ENCODE measurements at regions not wholly inside any gene's neighbourhood (a gene's known extent, or its start where the extent isn't known, plus 50 kb on each side); places are given as distances from the start of the nearest gene placed in this dataset.

GRCh38 chr9:82597241-82598203, 465.4 kb downstream of the RASEF start:
- TF ChIP-seq, protein P1, sequence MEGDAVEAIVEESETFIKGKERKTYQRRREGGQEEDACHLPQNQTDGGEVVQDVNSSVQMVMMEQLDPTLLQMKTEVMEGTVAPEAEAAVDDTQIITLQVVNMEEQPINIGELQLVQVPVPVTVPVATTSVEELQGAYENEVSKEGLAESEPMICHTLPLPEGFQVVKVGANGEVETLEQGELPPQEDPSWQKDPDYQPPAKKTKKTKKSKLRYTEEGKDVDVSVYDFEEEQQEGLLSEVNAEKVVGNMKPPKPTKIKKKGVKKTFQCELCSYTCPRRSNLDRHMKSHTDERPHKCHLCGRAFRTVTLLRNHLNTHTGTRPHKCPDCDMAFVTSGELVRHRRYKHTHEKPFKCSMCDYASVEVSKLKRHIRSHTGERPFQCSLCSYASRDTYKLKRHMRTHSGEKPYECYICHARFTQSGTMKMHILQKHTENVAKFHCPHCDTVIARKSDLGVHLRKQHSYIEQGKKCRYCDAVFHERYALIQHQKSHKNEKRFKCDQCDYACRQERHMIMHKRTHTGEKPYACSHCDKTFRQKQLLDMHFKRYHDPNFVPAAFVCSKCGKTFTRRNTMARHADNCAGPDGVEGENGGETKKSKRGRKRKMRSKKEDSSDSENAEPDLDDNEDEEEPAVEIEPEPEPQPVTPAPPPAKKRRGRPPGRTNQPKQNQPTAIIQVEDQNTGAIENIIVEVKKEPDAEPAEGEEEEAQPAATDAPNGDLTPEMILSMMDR (IDR thresholded peaks at IDR 0.05; ENCODE audit: borderline replicate concordance, extremely low read depth, low read length, poor library complexity, severe bottlenecking), result no peak
- no peak for TF ChIP-seq EZH2 (IDR thresholded peaks at IDR 0.05; ENCODE audit: borderline replicate concordance, low read depth, low read length, severe bottlenecking)
